Lower lobe of right lung (tissue), 2 donors: ENCODE measurements at regions not wholly inside any gene's neighbourhood (a gene's known extent, or its start where the extent isn't known, plus 50 kb on each side); places are given as distances from the start of the nearest gene placed in this dataset.

Experiments
- ATAC-seq, 2 donors: fragments of 200-7000 bp; cut with Tn5 transposase; one replicate each; pipeline ENCODE4 v1.9.1; 2020 to 2022; ENCODE audit warnings: mild to moderate bottlenecking in 2 of 2, moderate library complexity in 2 of 2
- DNase-seq: peaks from one replicate; pipeline ENCODE4 v3.0.0-alpha.2; 2020
- H3K27ac ChIP-seq: fragments of 200-600 bp; one replicate; pipeline ENCODE4 v1.8.0; 2022
- H3K27me3 ChIP-seq: fragments of 200-600 bp; one replicate; pipeline ENCODE4 v1.8.0; 2022; ENCODE audit warnings: low read depth
- H3K36me3 ChIP-seq: fragments of 200-600 bp; one replicate; pipeline ENCODE4 v1.8.0; 2022; ENCODE audit warnings: mild to moderate bottlenecking
- H3K4me1 ChIP-seq: fragments of 200-600 bp; one replicate; pipeline ENCODE4 v1.8.0; 2022
- H3K4me3 ChIP-seq: fragments of 200-600 bp; one replicate; pipeline ENCODE4 v1.8.0; 2022; ENCODE audit warnings: mild to moderate bottlenecking
- H3K9me3 ChIP-seq: fragments of 200-600 bp; one replicate; pipeline ENCODE4 v1.8.0; 2022
- CTCF ChIP-seq: fragments of 200-600 bp; IDR thresholded peaks from one replicate; pipeline ENCODE4 v1.8.0; 2022; ENCODE audit warnings: antibody characterized with exemption, mild to moderate bottlenecking
- intact Hi-C: fragments of 100-400 bp; cut with DNase I; formaldehyde crosslinking; loops from one replicate; pipeline ENCODE4 v1.11.0; 2022
- donor health status: DM: no; HTN: yes; CAD: no; lungs with severe emphysema.

GRCh38 chr10:109173937-109174336 lies 749.4 kb downstream of the XPNPEP1 start:
- no peak overlapping the region for H3K4me3 ChIP-seq

GRCh38 chr10:109173121-109173520 lies 750.2 kb downstream of the XPNPEP1 start:
- Histone ChIP-seq H3K4me3 (no peak overlapping the region), H3K27ac (no peak overlapping the region), H3K36me3 (no peaks in the 10 kb centered on the region), H3K4me1 (no peaks in the 10 kb centered on the region), H3K9me3 (no peaks in the 10 kb centered on the region), H3K27me3 (no peaks in the 10 kb centered on the region)
- intact Hi-C loops, result no loop called here
- no peak for TF ChIP-seq CTCF
- no peak for ATAC-seq
- no peak for DNase-seq

More at GRCh38 chr10:109173937-109174336, 749.4 kb downstream of the XPNPEP1 start:
- ATAC-seq (no peak), DNase-seq (no peak)
- Histone ChIP-seq H3K4me1 (no peaks in the 10 kb centered on the region), H3K27ac (no peak overlapping the region), H3K27me3 (no peaks in the 10 kb centered on the region), H3K9me3 (no peaks in the 10 kb centered on the region), H3K36me3 (no peaks in the 10 kb centered on the region)
- TF ChIP-seq CTCF, result no peak
- intact Hi-C loops, result no loop called here

GRCh38 chr10:109166935-109167334 lies 756.4 kb downstream of the XPNPEP1 start:
- no peak overlapping the region for H3K4me3 ChIP-seq

GRCh38 chr10:109159351-109159750 lies 764.0 kb downstream of the XPNPEP1 start:
- intact Hi-C loops, result no loop called here
- DNase-seq (no peak), ATAC-seq (no peak)

More at GRCh38 chr10:109166935-109167334, 756.4 kb downstream of the XPNPEP1 start:
- H3K27ac ChIP-seq, result no peak overlapping the region
- intact Hi-C loops, result no loop called here
- no peak for TF ChIP-seq CTCF
- no peaks in the 10 kb centered on the region for H3K36me3 ChIP-seq
- H3K27me3 ChIP-seq, result no peaks in the 10 kb centered on the region
- ATAC-seq (no peak), DNase-seq (no peak)
- H3K9me3 ChIP-seq, result no peaks in the 10 kb centered on the region
- H3K4me1 ChIP-seq, result no peaks in the 10 kb centered on the region

GRCh38 chr10:109156396-109156795 lies 766.9 kb downstream of the XPNPEP1 start:
- H3K4me1 ChIP-seq, result no peaks in the 10 kb centered on the region
- no peak for ATAC-seq
- intact Hi-C loops, result no loop called here

More at GRCh38 chr10:109159351-109159750, 764.0 kb downstream of the XPNPEP1 start:
- Histone ChIP-seq H3K9me3 (no peaks in the 10 kb centered on the region), H3K4me3 (no peak overlapping the region), H3K36me3 (no peaks in the 10 kb centered on the region), H3K4me1 (no peaks in the 10 kb centered on the region), H3K27me3 (no peaks in the 10 kb centered on the region), H3K27ac (no peak overlapping the region)
- TF ChIP-seq CTCF, result no peak

More at GRCh38 chr10:109156396-109156795, 766.9 kb downstream of the XPNPEP1 start:
- DNase-seq, result no peak
- TF ChIP-seq CTCF, result no peak
- Histone ChIP-seq H3K4me3 (no peak overlapping the region), H3K36me3 (no peaks in the 10 kb centered on the region), H3K27me3 (no peaks in the 10 kb centered on the region), H3K27ac (no peak overlapping the region), H3K9me3 (no peaks in the 10 kb centered on the region)
